Small intestine (tissue), 7 donors: ENCODE measurements at regions not wholly inside any gene's neighbourhood (a gene's known extent, or its start where the extent isn't known, plus 50 kb on each side); places are given as distances from the start of the nearest gene placed in this dataset.

Source experiments
- DNase-seq, 2 donors: peaks; one replicate each; pipeline versions ENCODE4 v3.0.0 to v3.0.0-alpha.2; 2013
- FAIRE-seq: peaks from 2 replicates; lab custom pipeline; 2012; peaks lifted over from hg19 to GRCh38; lab: Jason Lieb, UNC
- H3K27ac ChIP-seq, 3 donors: one replicate each; pipeline ENCODE4 v1.5.1; 2013; ENCODE audit warnings: low read length in 2 of 3, mild to moderate bottlenecking in 2 of 3, control low read depth in 1 of 3, inconsistent platforms in 1 of 3, low read depth in 1 of 3, moderate library complexity in 1 of 3
- H3K27me3 ChIP-seq, 3 donors: one replicate each; pipeline ENCODE4 v1.6.1; 2013; ENCODE audit warnings: low read length in 3 of 3, inconsistent platforms in 1 of 3; ENCODE audit not compliant: control insufficient read depth in 3 of 3, insufficient read depth in 3 of 3
- H3K36me3 ChIP-seq, 3 donors: one replicate each; pipeline ENCODE4 v1.6.1; 2013; ENCODE audit warnings: low read length in 3 of 3, inconsistent platforms in 1 of 3, low read depth in 1 of 3, mild to moderate bottlenecking in 1 of 3, moderate library complexity in 1 of 3; ENCODE audit not compliant: control insufficient read depth in 3 of 3, insufficient read depth in 2 of 3
- H3K4me1 ChIP-seq, 3 donors: one replicate each; pipeline ENCODE4 v1.6.1; 2013; ENCODE audit warnings: low read length in 2 of 3, inconsistent platforms in 1 of 3, low read depth in 1 of 3, mild to moderate bottlenecking in 1 of 3, moderate library complexity in 1 of 3; ENCODE audit not compliant: control insufficient read depth in 3 of 3, insufficient read depth in 2 of 3
- H3K4me3 ChIP-seq, 3 donors: one replicate each; pipeline ENCODE4 v1.5.1; 2013; ENCODE audit warnings: low read length in 3 of 3, control low read depth in 1 of 3, inconsistent platforms in 1 of 3, low read depth in 1 of 3, mild to moderate bottlenecking in 1 of 3, moderate library complexity in 1 of 3
- H3K9me3 ChIP-seq, 2 donors: one replicate each; pipeline ENCODE4 v1.6.1; 2013; ENCODE audit warnings: low read depth in 1 of 2, low read length in 1 of 2; ENCODE audit not compliant: control insufficient read depth in 2 of 2, insufficient read depth in 1 of 2
- WGBS, 3 donors: extraction: QIAGEN DNeasy Blood & Tissue Kit; methylation state at CpG; one replicate each; pipeline ENCODE4 v1.1.7; 2013; 5-methylcytosine and 5-hydroxymethylcytosine counted together
- donor health status: healthy with polysubstance abuse.
- donor health status: control.
- donor health status: control.
- donor health status: Bipolar disorder and iron deficiency.
- donor health status: healthy.

DNA sequence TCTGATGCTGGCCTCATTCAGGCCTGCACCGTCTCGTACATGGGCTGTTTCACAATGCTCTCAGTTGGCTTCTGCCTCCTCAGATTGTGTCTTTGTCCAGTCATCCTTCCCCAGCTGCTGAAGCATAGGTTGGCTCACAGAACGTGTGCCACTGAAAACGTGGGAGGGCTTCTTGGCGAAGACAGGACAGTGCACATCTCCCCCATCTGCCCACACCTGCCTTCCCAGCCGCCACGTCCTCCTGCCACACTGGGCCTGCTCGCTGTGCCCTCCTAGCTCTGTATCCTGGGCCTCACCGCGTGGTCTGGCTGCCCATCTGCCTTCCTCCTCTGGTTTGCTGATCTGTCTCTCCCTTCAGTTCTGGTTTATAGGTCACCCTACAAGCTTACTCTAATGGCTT lies 230.0 kb upstream of the TOPAZ1 start:
- DNase-seq (no peak), FAIRE-seq (no peak)
- Histone ChIP-seq H3K36me3 (no peaks in the 10 kb centered on the region), H3K27me3 (peaks cover 0 to 13% (median 0%) of the 10 kb centered on the region in 3 donors), H3K9me3 (no peaks in the 10 kb centered on the region), H3K4me1 (no peaks in the 10 kb centered on the region), H3K4me3 (no peak overlapping the region), H3K27ac (no peak overlapping the region)
- WGBS, 3 donors: 83 to 88% (median 88%) methylated on average over 10 of the region's 10 CpGs

DNA sequence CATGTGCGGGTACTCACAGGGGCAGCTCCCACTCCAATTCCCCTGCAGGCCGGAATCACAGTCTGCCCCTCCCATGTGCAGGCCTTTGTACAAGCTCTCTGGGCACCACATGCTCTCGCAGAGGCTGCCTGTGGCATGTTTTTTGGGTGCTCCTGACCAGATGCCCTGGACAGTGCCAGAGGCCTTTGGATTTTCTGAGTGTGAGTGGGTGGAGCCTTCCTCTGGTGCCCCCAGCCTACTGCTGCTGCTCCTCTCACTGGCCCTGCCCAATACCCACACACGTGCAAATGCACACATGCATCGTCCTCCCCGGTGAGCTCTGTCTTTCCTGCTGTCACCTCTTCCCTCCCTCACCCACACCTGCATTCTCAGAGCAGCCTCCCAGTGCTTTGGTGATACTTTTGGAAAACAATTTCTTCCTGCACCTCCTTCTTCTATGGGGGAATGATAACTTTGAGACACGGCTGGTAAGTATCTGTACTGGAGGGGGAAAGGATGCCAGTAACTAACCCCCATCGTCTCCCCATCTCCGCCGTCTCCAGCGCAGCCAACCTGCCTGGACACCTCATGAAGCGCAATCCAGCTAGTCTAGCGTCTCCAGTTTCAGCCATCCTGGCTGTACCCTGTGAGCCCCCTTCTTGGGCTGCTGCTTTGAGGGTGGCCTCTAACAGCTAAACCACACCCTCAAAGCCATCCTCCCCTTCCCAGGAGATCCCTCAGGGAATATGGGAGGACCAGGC lies 229.4 kb upstream of the TOPAZ1 start:
- 86 to 91% (median 89%) methylated on average over 13 of the region's 13 CpGs for WGBS, 3 donors
- FAIRE-seq: no peak
- H3K4me1 ChIP-seq: no peaks in the 10 kb centered on the region
- peaks cover 0 to 18% (median 0%) of the 10 kb centered on the region in 3 donors for H3K27me3 ChIP-seq
- no peak overlapping the region for H3K4me3 ChIP-seq
- H3K27ac ChIP-seq: no peak overlapping the region
- DNase-seq: no peak
- H3K9me3 ChIP-seq: no peaks in the 10 kb centered on the region
- H3K36me3 ChIP-seq: no peaks in the 10 kb centered on the region

DNA sequence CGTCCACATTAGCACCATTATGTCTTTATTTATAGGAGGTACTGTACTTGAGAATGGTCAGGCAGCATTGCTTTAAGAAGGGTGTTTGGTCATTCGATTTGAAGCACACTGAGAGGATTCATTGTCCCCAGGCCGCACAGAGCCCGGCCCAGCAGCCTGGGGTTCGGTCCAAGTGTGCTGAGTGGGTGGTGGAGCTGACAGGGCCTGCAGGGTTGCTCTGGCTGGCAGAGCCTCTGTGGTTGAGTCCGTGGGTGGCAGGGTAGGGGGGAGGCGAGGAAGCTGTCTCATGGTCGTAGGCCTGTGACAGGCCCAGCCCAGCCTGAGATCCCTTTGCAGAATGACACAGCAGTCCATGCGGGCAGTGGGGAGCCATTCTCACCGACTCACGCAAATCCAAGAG lies 227.7 kb upstream of the TOPAZ1 start:
- Histone ChIP-seq H3K4me1 (no peaks in the 10 kb centered on the region), H3K36me3 (no peaks in the 10 kb centered on the region), H3K27me3 (peaks cover 0 to 29% (median 1%) of the 10 kb centered on the region in 3 donors), H3K27ac (no peak overlapping the region), H3K4me3 (no peak overlapping the region), H3K9me3 (no peaks in the 10 kb centered on the region)
- WGBS, 3 donors: 83 to 89% (median 87%) methylated on average over 11 of the region's 11 CpGs
- DNase-seq (no peak), FAIRE-seq (no peak)

DNA sequence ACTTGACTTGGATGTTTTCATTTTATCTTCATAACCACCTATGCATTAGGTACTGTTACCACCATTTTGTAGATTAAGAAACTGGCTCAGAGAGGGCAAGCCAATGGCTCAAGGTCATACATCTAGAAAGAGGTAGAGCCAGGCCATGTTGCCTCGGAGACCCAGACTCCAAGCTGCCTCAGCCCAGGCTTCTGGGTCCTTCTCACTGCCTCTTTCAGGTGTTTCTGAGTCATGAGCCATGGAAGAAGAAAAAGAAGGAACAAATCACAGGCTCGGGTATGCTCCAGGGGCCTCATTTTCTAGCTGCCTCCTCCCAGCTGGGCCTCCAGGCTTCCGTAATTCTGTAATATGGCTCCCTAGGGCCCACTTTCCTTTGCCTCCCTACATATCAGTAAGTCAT lies 226.5 kb upstream of the TOPAZ1 start:
- DNase-seq: no peak
- Histone ChIP-seq H3K4me1 (no peaks in the 10 kb centered on the region), H3K27ac (no peak overlapping the region), H3K9me3 (no peaks in the 10 kb centered on the region), H3K27me3 (peaks cover 0 to 35% (median 6%) of the 10 kb centered on the region in 3 donors), H3K36me3 (no peaks in the 10 kb centered on the region), H3K4me3 (no peak overlapping the region)
- WGBS, 3 donors: 78 to 88% (median 85%) methylated on average over 3 of the region's 3 CpGs
- no peak for FAIRE-seq

DNA sequence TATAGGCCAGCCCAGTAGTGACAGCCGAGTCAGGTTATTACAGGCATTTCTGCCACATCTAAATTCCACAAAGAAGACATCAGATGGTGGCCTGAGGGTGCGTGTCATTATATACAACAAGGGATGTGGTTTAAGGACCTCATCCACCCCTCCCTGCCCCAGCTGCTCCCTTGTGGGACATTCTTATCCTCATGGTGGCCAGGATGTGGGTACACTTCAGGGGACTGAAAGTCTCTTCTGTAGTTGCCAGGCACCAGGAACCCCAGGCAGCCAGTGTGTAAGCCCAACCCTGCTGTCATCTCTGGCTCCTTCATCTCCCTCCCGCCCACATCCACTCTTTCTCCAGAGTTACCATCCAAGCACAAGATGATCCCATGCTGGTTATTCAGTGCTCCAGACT lies 224.9 kb upstream of the TOPAZ1 start:
- Histone ChIP-seq H3K27ac (no peak overlapping the region), H3K4me1 (no peaks in the 10 kb centered on the region), H3K36me3 (no peaks in the 10 kb centered on the region), H3K27me3 (peaks cover 0 to 48% (median 15%) of the 10 kb centered on the region in 3 donors), H3K9me3 (no peaks in the 10 kb centered on the region), H3K4me3 (no peak overlapping the region)
- WGBS, 3 donors: 69 to 82% (median 74%) methylated on average over 3 of the region's 3 CpGs
- DNase-seq (no peak), FAIRE-seq (no peak)

DNA sequence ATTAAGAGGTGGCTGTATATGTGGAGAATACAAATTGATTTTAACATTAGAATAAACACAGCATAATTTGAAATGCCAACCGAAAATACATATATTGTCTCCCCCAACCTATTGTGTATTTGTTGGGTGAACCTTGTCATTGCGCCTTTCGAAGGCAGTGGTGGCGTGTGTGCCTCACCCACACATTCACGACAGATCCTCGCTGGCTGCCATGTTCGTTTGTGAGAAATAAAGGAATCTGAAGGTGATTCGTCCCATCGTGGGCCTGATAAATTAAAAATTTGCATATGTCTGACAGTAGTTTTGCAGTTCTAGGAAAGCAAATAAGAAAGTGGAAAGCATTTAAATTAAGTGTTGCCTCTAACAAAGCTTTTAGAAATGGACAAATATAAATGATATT lies 222.8 kb upstream of the TOPAZ1 start:
- Histone ChIP-seq H3K4me3 (no peak overlapping the region), H3K36me3 (no peaks in the 10 kb centered on the region), H3K4me1 (no peaks in the 10 kb centered on the region), H3K27ac (no peak overlapping the region), H3K27me3 (peaks cover 0 to 55% (median 21%) of the 10 kb centered on the region in 3 donors), H3K9me3 (no peaks in the 10 kb centered on the region)
- FAIRE-seq: no peak
- WGBS, 3 donors: 88 to 89% (median 88%) methylated on average over 9 of the region's 9 CpGs
- DNase-seq: no peak

DNA sequence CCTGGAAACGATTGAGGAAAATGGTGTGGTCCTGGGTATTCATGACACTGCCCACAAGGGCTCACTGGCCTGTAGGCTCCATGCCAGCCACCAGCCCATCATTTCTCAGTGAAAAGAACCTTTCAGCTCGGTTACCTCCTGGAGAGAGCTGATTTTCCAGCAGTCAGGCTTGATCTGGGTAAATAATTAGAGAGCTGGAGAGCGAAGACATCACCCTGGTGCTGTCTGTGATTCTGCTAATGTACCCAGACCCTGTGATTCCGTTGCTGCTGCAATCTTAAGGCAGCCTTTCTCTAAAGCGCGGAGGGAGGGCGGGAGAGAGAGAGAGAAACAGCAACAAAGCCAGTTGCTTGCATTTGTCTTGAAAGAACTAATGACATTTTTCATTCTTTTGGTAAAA lies 221.9 kb upstream of the TOPAZ1 start:
- Histone ChIP-seq H3K27ac (no peak overlapping the region), H3K9me3 (no peaks in the 10 kb centered on the region), H3K36me3 (no peaks in the 10 kb centered on the region), H3K4me1 (no peaks in the 10 kb centered on the region), H3K4me3 (no peak overlapping the region), H3K27me3 (peaks cover 0 to 58% (median 21%) of the 10 kb centered on the region in 3 donors)
- DNase-seq (no peak), FAIRE-seq (no peak)
- 59 to 68% (median 61%) methylated on average over 7 of the region's 7 CpGs for WGBS, 3 donors

DNA sequence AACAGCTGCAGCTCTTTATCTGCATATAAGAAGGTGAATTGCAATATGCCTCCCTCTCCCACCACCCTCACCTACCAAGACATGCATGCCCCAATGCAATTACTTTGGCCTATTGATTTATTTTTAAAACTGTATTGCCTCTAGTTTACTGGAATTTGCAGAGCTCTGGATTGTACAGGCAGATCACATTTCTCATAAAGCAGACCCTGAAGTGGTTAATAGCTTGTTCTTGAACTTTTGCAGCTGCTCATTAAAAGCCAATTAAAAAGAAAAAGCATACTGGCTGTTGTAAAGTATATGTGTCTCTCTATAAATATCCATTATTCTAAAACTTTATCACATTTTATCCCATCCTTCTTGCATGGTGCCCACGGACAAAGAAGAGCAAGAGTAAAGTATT lies 221.5 kb upstream of the TOPAZ1 start:
- FAIRE-seq: no peak
- Histone ChIP-seq H3K9me3 (no peaks in the 10 kb centered on the region), H3K4me1 (no peaks in the 10 kb centered on the region), H3K36me3 (no peaks in the 10 kb centered on the region), H3K27me3 (peaks cover 0 to 58% (median 22%) of the 10 kb centered on the region in 3 donors), H3K4me3 (no peak overlapping the region), H3K27ac (no peak overlapping the region)
- DNase-seq: no peak
- 34 to 73% (median 63%) methylated on average over 1 of the region's 1 CpG for WGBS, 3 donors
